ENCODE measurements at regions not wholly inside any gene's neighbourhood (a gene's known extent, or its start where the extent isn't known, plus 50 kb on each side); places are given as distances from the start of the nearest gene placed in this dataset.

DNA sequence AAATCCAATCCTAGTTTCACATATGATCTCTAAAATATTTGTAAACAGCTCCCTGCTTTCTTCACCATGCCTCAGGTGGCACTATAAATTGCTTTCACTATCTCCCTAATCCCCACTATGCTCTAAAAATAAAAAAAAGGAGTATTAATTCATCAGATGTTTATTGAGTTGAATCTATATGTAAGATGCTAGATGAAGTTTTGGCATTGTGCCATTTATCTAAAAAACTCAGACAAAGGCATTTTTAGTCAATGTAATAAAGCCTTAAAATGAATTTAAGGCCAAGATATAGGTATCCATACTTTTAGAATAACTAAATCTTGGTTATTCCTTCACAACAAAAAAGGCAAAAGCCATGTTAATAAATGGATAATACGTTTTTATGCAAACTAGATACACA lies 373.9 kb downstream of the ETS1 start:
- DNase-seq = no peak

DNA sequence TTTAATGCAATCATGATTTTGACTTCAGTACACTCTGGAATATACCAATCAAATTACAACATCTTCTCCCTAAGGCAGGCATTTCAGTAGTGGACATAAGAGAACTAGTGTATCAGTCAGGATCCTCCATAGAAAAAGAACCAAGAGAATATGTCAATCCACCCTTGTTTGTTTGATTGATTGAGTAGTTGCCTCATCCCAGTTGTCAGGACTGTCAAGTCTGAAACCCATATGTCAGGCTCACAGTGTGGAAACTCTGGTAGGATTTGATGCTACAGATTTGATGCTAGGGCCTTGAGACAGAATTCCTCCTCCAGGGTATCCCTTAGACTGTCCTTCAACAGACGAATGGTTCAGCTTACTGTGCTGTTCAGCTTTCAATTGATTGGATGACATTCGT lies 375.0 kb downstream of the ETS1 start:
- no peak for DNase-seq

DNA sequence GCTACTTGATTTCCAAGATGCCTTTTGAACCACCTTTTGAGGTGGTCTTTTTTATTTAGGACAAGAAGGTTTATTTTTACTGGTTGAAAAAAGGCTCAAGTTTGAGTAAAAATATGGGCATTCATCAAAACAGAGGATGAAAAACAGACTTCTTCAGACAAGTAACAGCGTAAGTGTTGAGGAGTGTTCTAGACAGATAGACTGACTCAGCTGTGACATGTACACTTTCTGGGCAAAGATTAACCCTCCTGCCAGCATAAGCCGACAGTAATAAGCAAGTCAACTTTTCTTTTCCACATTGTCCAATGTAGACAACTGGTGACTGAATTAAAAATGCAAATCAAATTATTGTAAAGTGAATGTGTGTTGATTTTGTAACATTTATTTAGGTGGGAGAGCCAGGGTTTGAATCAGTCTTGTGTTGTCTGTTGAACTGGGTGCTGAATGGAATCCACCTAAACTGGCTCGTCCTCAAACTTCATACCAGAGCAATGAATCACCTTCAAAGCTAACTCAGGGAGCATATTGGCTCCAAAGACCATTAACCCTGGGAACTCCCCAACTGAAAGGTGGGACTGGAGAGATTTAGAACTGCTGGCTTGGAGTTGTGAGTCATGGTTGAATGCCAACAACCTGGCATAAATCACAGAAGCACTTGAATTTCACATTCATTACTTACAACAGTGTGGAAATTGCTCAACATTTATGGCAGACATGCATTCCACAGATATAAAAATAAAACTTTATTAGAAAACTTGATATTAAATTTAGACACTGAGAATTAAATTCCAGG lies 377.0 kb downstream of the ETS1 start:
- DNase-seq = peak; percentile 99

DNA sequence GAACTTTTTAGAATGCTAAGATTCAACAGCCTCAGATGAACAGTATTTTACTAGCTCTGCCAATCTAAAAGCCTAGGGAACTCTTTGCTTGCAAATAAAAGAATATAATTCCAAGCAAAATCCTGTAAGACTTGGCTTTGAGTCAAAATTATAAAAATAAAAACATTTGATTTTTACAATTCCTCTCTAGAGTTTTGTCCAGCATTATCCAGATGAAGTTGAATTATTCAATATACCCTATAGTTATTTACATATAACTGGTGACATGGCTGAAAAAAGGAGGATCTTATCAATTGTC lies 378.3 kb downstream of the ETS1 start:
- no peak for DNase-seq

DNA sequence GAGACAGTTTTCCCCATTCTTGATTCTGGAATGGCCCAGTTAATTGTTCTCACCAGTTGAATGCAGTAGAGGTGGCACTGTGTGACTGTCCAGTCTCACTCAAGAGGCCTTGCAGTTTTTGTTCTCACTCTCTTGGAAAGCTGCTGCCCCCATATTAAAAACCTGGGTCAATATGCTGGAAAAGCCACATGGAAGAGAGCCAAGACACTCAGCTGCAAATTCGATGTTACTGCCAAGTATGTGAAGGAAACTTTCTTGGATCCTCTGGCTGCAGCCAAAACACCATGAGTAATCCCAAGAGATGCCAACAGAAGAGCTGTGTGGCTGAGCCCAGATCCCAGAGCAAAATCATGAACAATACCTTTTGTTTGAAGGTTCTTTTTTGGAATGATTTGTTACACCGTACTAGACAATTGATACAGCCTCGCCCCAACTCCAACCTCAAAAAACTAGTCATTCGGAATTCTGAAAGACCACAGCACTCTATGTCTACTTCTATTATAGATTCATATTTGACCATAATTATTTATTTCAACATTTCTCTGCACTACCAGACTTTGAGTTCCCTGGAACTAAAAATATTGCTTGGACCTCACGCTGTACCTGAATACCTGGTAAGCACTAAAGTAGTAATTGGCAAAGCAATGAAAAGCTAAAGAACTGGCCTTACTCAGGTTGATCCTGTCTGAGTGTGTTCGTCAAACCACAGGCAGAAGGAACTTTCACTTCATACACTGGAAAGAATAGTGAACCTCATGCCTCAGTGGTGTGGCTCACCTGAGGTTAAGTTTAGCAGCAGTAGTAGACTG lies 378.8 kb downstream of the ETS1 start:
- peak; percentile 93 for DNase-seq

DNA sequence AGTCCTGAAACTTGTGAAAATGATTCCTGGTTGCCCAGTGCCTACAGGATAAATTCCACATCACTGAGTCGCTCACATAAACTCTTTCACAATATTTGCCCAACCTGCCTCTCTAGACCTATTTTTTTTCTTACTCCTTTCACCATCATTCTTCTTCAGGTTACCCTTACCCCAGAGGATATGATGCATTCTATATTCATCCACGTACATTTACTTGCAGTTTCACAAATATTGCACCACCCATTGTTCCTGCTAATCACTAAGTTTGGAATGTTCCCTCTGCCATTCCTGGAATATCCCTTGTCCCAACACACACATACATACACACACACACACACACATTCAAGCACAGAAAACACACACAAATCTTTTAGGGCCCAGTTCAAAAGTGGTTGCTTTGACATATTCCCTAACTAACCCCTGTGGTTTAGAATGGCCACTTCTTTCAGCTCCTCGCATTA lies 379.5 kb downstream of the ETS1 start:
- DNase-seq = peak; percentile 92

DNA sequence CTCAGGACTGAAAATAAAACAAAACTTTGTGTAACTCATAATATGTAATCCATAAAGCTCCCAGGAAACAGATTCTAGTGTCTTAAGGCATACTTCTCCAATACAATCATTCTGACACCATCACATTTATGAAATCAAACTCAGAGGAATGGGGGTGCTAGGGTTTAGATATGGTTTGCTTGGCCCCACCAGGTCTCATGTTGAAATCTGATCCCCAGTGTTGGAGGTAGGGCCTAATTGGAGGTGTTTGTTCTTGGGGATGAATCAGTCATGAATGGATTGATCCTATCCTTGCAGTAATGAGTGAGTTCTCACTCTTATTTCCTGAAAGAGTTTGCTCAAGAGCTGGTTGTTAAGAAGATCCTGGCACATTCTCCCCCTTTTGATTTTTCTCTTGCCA lies 380.9 kb downstream of the ETS1 start:
- DNase-seq = no peak

DNA sequence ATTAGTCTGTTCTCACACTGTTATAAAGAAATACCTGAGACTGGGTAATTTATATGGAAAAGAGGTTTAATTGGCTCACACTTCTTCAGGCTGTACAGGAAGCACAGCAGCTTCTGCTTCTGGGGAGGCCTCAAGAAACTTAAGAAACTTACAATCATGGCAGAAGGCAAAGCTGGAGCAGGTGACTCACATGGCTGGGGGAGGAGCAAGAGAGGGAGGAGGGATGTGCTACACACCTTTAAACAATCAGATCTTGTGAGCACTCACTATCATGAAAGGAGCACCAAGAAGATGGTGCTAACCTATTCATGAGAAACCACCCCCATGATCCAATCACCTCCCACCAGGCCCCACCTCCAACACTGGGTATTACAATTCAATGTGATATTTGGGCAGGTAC lies 381.6 kb downstream of the ETS1 start:
- DNase-seq = no peak

DNA sequence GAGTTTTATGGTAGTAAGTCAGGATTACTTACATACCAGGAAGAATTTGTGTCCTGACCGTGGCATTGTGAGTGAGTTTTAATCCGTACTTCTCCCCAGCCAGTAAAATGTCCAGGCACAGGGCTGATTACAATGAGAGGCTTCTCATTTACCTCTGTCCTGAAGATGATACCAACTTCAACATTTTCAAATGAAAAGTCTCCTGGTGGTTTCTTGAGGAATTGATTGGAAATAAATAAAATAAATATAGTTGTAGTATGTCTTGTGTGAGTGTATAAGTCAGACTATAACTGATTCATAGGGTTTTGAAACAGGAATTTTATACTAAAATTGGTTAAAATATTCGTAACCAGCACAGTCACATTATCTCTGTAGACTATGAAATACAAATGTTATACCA lies 382.5 kb downstream of the ETS1 start:
- DNase-seq = no peak

DNA sequence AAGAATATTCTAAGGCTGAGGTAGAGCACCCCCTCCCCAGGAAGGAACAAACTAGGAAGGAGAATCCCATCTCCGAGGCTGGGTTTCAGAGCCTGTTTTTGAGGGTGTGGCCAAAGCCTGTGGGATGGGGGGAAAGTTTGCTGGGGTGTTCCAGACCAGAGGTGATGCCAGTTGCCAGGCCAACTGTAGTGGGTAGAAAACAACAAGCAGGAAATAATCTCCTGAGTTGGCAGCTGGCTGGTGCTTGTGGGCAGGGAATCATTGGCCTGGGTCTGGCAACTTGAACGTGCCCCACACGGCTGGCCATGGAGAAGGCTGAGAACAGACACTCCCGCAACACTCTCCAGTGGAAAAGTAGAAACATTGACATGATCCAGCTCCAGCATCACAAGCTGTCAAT lies 385.6 kb downstream of the ETS1 start:
- DNase-seq = no peak

DNA sequence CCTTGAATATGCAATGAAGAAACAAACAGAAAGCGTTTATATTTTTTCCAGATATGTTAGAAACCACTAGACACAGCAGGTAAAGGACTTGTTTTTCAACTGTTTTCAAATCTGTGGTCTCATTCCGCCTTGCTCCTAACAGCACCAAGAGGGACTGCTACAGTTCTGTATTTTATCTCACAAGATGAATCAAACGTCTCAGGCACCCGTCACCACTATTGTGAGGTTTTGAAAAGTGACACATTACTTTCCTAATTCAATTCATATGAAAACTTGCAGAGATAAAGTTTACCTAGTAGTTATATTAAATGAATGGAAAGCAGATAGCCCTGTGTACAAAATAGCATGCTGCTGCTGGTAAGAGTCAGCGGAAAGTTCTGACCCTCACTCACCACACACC lies 386.3 kb downstream of the ETS1 start:
- no peak for DNase-seq

DNA sequence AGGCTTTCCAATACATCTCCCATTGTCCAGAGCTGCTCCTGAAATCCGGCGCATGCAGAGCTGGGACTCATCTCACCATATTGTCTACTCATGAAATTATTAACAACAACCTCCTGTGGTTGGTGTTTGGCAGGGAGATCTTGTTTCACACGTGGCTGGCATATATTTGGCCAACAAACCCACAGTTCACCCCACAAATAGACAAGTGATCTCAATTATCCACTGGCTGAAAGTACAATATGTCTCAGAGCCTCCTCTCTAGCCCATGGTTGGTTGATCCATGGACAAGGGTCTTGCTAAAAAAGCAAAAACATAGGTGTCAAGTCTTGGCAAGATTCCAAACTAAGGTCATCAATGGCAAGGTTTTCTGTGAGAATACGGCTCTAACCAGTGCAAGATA lies 386.9 kb downstream of the ETS1 start:
- no peak for DNase-seq

DNA sequence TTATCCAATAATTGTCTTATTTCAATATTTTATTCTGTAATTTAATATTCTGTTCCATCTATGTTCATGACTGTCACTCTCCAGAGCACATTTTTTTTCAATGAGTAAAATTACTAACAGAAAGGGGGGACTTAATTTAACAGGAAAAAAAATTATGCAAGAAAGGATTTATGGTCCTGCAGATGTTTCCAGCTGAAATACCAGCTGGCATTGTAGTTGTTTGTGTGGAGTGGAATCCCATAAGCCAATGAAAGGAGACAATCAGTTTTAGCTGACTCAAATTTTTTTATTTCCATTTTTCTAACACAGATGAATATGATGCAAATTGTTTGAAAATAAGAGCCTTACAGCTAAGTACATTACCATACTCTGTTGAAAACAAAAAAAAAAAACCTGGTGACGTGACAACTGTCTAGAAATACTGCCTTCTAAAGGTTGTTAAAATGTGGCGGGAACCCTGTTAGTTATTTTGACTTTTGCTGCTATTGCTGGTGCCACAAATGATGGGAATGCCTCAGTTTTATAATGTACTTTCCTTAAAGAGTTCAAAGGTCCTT lies 389.1 kb downstream of the ETS1 start:
- no peak for DNase-seq

DNA sequence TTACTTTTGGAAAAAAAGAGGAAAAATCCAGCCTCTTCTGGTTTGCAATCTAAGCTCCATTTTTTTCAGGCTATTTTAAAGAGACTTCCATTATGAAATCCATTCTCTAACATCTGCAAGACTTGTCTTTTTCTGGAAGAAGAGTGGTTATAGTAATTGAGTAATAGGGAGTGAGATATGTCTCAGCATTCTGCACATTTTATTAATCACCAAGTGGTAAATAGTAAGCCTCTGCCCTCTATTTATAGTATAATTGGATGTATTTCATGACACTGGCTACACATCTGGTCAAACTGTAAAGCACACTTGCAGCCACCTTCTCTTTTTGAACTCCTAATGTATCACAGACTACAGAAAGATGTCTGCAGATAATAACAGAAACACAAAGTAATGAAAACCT lies 391.1 kb downstream of the ETS1 start:
- DNase-seq = no peak

DNA sequence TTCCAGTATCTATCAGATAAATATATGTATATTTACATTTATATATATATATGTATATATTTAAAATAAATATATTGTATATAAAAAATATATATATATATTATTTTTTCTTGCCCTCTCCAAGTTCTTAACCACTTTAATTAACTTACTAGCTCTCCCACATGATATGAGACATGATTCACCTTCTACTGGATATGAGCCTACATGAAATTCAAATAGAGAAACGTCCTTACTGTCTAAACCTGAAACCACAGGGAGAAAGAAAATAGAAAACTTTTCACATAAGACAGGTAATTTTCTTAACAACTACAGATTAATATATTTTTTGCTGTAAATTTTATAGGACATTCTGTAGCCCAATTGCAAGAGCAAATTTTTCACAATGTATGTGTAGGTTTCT lies 391.6 kb downstream of the ETS1 start:
- DNase-seq = no peak

DNA sequence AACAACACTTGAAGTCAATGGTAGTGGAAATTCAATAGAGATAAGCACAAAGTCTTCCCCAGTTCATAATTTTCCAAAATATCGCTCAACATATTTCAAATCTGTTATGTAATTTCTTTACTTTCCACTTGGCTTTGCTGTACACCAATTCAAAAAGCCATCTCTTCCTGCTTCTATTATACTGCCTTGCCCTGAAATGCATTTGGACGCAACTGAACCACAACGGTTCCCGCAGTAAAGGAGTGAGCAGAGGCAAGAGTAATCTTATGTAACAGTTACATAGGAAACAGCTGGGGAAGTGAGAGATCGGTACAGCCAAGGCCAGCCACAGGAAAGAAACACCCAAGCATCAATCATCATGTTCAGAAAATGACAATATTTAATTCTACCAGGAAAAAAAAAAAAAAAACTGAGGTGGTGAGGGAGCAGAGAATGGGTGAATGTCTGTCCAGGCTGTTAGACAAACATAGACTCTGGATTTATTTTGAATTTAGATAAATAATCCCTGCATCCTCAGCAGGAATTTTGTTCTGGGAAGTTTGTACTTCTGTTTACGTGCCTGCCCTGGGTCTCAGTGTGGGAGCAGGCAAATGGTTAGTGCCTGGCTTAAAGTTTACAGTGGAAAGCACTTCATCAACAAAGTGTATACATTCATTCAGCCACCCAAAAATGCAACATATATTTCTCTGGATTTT lies 392.2 kb downstream of the ETS1 start:
- DNase-seq = no peak

DNA sequence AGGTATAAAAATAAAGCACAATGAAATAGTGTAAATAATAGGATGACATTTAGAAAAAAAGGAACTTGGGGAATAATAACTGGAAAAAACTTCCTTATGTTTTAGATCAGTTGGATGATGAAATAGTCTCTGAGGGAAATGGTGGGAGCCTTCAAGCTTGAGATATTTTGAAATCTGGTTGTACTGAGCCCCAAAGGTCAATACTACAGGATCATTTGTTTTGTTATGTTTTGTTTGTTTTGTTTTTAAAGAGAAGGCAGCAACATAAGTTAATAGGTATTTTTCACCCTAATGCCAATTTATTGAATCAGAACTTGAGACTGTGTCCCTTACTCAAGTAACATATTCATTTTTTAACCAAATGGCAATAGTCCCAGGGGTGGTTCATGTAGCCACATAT lies 393.1 kb downstream of the ETS1 start:
- no peak for DNase-seq

DNA sequence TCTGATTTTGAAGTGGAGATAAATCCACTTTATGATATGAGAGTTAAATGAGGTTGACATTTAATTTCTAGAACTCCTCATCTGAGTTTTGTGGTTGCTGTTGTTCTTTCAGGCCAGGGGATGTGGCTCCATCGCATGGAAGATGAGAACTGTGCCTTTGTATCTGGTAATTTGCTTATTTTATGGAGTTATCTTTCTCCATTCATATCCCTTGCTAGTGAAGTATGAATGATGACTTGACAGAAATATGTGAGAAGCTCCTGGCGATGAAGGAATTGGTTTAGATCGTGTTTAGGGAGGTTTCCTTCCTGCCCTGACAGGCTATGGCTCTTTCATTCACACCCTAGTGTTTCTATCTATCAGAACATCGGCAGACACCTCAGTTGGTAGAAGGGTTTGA lies 393.7 kb downstream of the ETS1 start:
- no peak for DNase-seq

DNA sequence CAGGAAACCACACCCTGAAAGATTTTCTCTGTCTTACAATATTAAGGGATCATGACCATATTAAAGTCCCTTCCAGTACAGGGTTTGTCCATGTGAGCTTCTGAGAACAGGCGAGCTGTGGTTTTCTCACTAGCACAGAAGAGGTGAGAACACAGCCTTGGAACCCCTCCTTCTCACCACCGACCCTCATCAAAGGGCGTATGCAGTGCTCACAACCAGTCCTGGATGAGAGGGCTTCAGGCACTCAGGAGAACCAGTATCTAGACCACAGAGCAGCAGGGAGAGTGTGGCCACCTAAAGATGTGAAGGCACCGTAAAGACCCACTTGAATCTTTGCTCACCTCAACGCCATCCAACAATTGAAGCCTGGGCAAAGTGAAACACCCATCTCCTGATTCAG lies 397.0 kb downstream of the ETS1 start:
- no peak for DNase-seq

DNA sequence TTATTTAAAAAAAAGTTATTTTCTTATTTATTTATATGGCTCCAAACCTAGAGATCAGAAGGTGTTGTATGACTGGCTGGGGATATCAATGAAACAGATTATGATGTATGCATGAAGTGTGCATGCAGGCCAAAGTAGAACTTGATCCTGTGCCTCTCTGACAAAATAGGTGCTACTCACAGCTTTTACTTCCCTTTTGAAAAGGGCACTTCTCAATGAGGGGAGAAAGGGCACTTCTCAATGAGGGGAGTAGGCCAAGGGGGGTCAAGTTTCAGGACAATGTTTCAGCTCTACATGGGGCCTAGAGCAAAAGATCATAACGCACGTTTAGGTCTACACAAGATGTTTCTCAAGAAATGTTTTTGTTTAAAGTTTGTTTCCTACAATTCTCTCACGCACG lies 397.5 kb downstream of the ETS1 start:
- no peak for DNase-seq

DNA sequence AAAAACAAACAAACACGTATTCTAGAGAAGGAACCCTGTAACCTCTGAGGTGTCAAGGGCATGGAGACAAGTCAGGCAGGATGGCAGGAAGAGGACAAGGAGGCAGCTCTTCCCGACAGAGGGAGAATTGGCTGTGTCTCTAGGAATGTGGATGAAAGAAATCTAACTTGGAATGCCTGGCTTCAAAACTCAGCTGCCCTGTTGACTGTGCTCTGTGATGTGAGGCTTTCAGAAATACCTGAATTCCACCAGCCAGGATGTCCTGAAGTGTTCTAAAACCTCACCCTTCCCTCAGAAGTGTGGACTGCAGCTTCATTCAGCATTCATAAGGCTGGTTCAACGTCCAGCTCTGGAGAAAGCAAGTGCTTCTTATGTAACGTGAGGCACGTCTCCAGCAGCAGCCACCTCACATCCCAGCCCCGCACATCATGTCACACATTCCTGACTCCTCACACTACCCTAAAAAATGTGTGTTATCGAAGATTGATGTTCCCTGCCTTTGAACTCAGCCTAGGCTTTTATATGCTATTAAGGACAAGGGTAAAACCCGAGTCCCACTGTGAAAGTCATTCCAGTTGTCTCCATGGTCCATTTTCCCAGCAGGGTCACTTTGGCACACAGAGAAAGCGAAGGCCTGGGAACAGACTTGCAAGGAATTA lies 398.9 kb downstream of the ETS1 start:
- DNase-seq = no peak

DNA sequence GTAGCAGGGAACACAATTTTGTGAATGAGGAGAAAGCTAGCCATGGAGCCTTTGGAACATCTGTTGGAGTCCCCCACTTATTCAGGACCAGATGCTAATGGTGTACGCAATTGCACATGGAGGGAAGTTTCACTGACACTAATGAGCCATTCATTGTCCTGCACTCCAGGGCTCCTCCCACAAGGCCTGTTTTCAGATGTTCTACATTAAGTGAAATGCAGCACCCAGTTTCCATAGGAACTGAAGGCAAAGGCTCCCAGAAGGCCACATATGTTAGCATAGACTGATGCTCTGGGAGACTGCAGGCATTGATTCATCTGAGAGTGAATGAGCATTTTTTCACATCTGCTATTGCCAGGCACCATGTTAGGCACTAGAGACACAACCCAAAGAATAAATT lies 399.5 kb downstream of the ETS1 start:
- no peak for DNase-seq

DNA sequence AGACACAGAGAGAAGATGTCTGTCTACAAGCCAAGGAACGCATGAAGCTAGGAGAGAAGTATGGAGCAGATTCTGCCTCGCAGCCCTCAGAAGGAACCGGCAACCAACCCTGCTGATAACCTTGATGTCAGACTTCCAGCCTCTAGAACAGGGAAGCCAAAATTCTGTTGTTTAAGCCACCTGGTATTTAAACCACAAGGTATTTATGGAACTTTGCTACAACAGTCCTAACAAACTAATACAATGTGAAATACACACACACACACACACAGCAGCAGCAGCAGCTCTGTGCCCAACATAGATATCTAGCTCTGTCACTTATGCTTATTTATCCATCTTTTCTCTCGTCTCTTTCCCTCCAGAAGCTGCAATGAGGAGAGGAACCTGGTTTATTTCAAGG lies 400.0 kb downstream of the ETS1 start:
- DNase-seq = no peak
